HepG2 (cell line): ENCODE measurements at regions not wholly inside any gene's neighbourhood (a gene's known extent, or its start where the extent isn't known, plus 50 kb on each side); places are given as distances from the start of the nearest gene placed in this dataset.

Experiments used
- ATAC-seq: fragments of 200-7000 bp; cut with Tn5 transposase; 3 replicates; pipeline ENCODE4 v1.9.1; 2020; ENCODE audit warnings: mild to moderate bottlenecking, moderate library complexity
- BruUV-seq: library from RNA; stranded (reverse); fragments of 400-500 nt; replicated peaks from 2 replicates; lab custom pipeline; 2021; lab: Mats Ljungman, UMichigan
- CTCF ChIA-PET: fragments of 300-600 bp; formaldehyde crosslinking; extraction: SDS; loops from one replicate; lab custom pipeline; 2021; ENCODE audit warnings: low total read pairs, inconsistent platforms, low intra/inter-chr PET ratio; lab: Yijun Ruan, JAX
- POLR2A ChIA-PET: fragments of 350-600 bp; sonication (Branson Sonifier 250); formaldehyde crosslinking; loops from one replicate; lab custom pipeline; 2020; ENCODE audit warnings: antibody characterized with exemption, inconsistent platforms; lab: Yijun Ruan, JAX
- DNase-seq: peaks from one replicate; pipeline ENCODE4 v3.0.0-alpha.2; 2015; ENCODE audit warnings: low spot score
- FAIRE-seq: peaks from 3 replicates; lab custom pipeline; 2011; peaks lifted over from hg19 to GRCh38; lab: Jason Lieb, UNC
- H2AFZ ChIP-seq: one replicate; pipeline ENCODE4 v1.6.1; 2011; ENCODE audit warnings: low read length, inconsistent platforms
- H3K27ac ChIP-seq: fragments of 300-600 bp; 3 replicates; pipeline ENCODE4 v1.8.0; 2011; ENCODE audit warnings: mixed run types, mild to moderate bottlenecking, mixed read lengths, low read length, inconsistent platforms; ENCODE audit not compliant: insufficient read depth; ENCODE audit errors: extremely low read length
- H3K27me3 ChIP-seq, 2 experiments: fragments of 200-600 bp in 1 of 2; 2 replicates in 1 of 2; 3 replicates in 1 of 2; pipeline versions ENCODE4 v1.6.0 to v1.8.0; 2011; ENCODE audit warnings: low read length in 2 of 2, mild to moderate bottlenecking in 2 of 2, moderate library complexity in 2 of 2, inconsistent platforms in 1 of 2; ENCODE audit not compliant: insufficient read depth in 2 of 2, control insufficient read depth in 1 of 2
- H3K36me3 ChIP-seq, 2 experiments: fragments of 200-600 bp in 1 of 2; replicated peaks in 1 of 2; 2 replicates in 1 of 2; 3 replicates in 1 of 2; pipeline versions ENCODE4 v1.5.1 to v1.8.0; 2011; ENCODE audit warnings: low read length in 2 of 2, inconsistent platforms in 1 of 2; ENCODE audit not compliant: insufficient read depth in 2 of 2, control insufficient read depth in 1 of 2
- H3K4me1 ChIP-seq: 2 replicates; pipeline ENCODE4 v1.5.1; 2012; ENCODE audit warnings: low read length, inconsistent platforms; ENCODE audit not compliant: insufficient read depth
- H3K4me2 ChIP-seq: 2 replicates; pipeline ENCODE4 v1.6.0; 2011; ENCODE audit warnings: low read depth, low read length, inconsistent platforms
- H3K4me3 ChIP-seq, 3 experiments: fragments of 200-600 bp in 1 of 3; sonication (generic), shearing (Covaris generic) in 1 of 3; replicated peaks in 1 of 3; 2 replicates each; pipeline ENCODE4 v1.5.1; 2011 to 2016; ENCODE audit warnings: low read length in 3 of 3, inconsistent platforms in 2 of 3, low read depth in 2 of 3, mild to moderate bottlenecking in 2 of 3, control low read depth in 1 of 3, mixed read lengths in 1 of 3; ENCODE audit not compliant: insufficient read depth in 1 of 3
- H3K79me2 ChIP-seq: one replicate; pipeline ENCODE4 v1.6.1; 2011; ENCODE audit warnings: low read length, inconsistent platforms; ENCODE audit not compliant: insufficient read depth
- H3K9ac ChIP-seq: 2 replicates; pipeline ENCODE4 v1.6.0; 2011; ENCODE audit warnings: mild to moderate bottlenecking, low read depth, low read length, inconsistent platforms; ENCODE audit not compliant: insufficient read depth
- H3K9me3 ChIP-seq: 2 replicates; pipeline ENCODE4 v1.5.1; 2012; ENCODE audit warnings: mild to moderate bottlenecking, low read length
- H4K20me1 ChIP-seq: 2 replicates; pipeline ENCODE4 v1.6.0; 2011; ENCODE audit warnings: inconsistent platforms, mild to moderate bottlenecking, low read length, moderate library complexity; ENCODE audit not compliant: insufficient read depth
- ATF4 ChIP-seq, 2 experiments: fragments of 450-650 bp in 1 of 2; sonication (generic) in 1 of 2; formaldehyde crosslinking; IDR thresholded peaks; 2 replicates each; pipeline versions ENCODE4 v1.5.0 to v1.8.0; 2020 to 2022; ENCODE audit warnings: mild to moderate bottlenecking in 1 of 2, missing genetic modification reagents in 1 of 2
- CBX5 ChIP-seq: sonication (generic); formaldehyde crosslinking; IDR thresholded peaks from 2 replicates; pipeline ENCODE4 v1.4.0; 2020; ENCODE audit warnings: missing genetic modification reagents, borderline replicate concordance
- MIER3 ChIP-seq: IDR thresholded peaks from 2 replicates; pipeline ENCODE4 v1.6.1; 2016; ENCODE audit warnings: missing compliant biosample characterization, borderline replicate concordance
- MLXIP ChIP-seq: sonication (generic); formaldehyde crosslinking; IDR thresholded peaks from 2 replicates; pipeline ENCODE4 v1.9.0; 2021; ENCODE audit warnings: missing genetic modification reagents, borderline replicate concordance
- NR2F1 ChIP-seq, 2 experiments: fragments of 450-650 bp in 1 of 2; formaldehyde crosslinking in 1 of 2; IDR thresholded peaks; 2 replicates each; pipeline versions ENCODE4 v1.5.0 to v1.6.1; 2016 to 2020; ENCODE audit warnings: mild to moderate bottlenecking in 1 of 2, missing compliant biosample characterization in 1 of 2, missing genetic modification reagents in 1 of 2, moderate library complexity in 1 of 2
- ZNF234 ChIP-seq: sonication (generic); formaldehyde crosslinking; conservative IDR thresholded peaks from 2 replicates; pipeline ENCODE4 v1.5.1; 2020; ENCODE audit warnings: mild to moderate bottlenecking, missing genetic modification reagents
- ZNF619 ChIP-seq: sonication (generic); formaldehyde crosslinking; IDR thresholded peaks from 2 replicates; pipeline ENCODE4 v1.4.0; 2020; ENCODE audit warnings: mild to moderate bottlenecking, missing genetic modification reagents
- ZNF646 ChIP-seq: sonication (generic); formaldehyde crosslinking; IDR thresholded peaks from 2 replicates; pipeline ENCODE4 v1.9.0; 2021; ENCODE audit warnings: mild to moderate bottlenecking, missing genetic modification reagents
- ZNF749 ChIP-seq: sonication (generic); formaldehyde crosslinking; IDR thresholded peaks from 2 replicates; pipeline ENCODE4 v1.8.0; 2022; ENCODE audit warnings: mild to moderate bottlenecking, missing genetic modification reagents, moderate library complexity, borderline replicate concordance
- ZNF768 ChIP-seq: sonication (generic); formaldehyde crosslinking; IDR thresholded peaks from 2 replicates; pipeline ENCODE4 v1.4.0; 2020; ENCODE audit warnings: missing genetic modification reagents
- ZSCAN29 ChIP-seq: sonication (generic); formaldehyde crosslinking; conservative IDR thresholded peaks from 2 replicates; pipeline ENCODE4 v1.4.0; 2020; ENCODE audit warnings: mild to moderate bottlenecking, missing genetic modification reagents
- ZXDC ChIP-seq: sonication (generic); formaldehyde crosslinking; IDR thresholded peaks from 2 replicates; pipeline ENCODE4 v1.5.0; 2020; ENCODE audit warnings: mild to moderate bottlenecking, missing genetic modification reagents
- WGBS: methylation state at CpG from one replicate; pipeline ENCODE4 v1.1.6; 2017; ENCODE audit warnings: low lambda C conversion rate; 5-methylcytosine and 5-hydroxymethylcytosine counted together
- in situ Hi-C: cut with HindIII; loops from 2 replicates; pipeline ENCODE4 v1.10.0; 2017; ENCODE audit warnings: low pct_unique_long_range_greater_than_20kb; ENCODE audit not compliant: extremely low pct_ligation_motif_present
- intact Hi-C: fragments of 100-400 bp; cut with micrococcal nuclease; formaldehyde crosslinking; loops from one replicate; pipeline ENCODE4 v1.10.0; 2022; ENCODE audit not compliant: unreplicated experiment

- in situ Hi-C loops (no loop called here), intact Hi-C loops (no loop called here)
- CTCF ChIA-PET, result no interaction called here
- H3K27ac ChIP-seq, result no peak overlapping the region
- WGBS, result 0% methylated on average over 4 of the region's 4 CpGs
- H3K4me1 ChIP-seq, result no peaks in the 10 kb centered on the region
- no peak overlapping the region for H3K4me3 ChIP-seq
- POLR2A ChIA-PET, result no interaction called here
- no peak overlapping the region for H3K9ac ChIP-seq
- no TSS peak for BruUV-seq
- no peak for ATAC-seq
- H3K4me2 ChIP-seq, result no peak overlapping the region
- H4K20me1 ChIP-seq, result no peaks in the 10 kb centered on the region
- H3K36me3 ChIP-seq, result no peaks in the 10 kb centered on the region
- H2AFZ ChIP-seq, result no peak overlapping the region
- no peak for FAIRE-seq
- H3K9me3 ChIP-seq, result no peaks in the 10 kb centered on the region
- no peaks in the 10 kb centered on the region for H3K79me2 ChIP-seq
- DNase-seq, result no peak
- H3K27me3 ChIP-seq, result no peaks in the 10 kb centered on the region
- TF ChIP-seq MLXIP (CRISPR knock-in tag) (no peak), NR2F1 (CRISPR knock-in tag; IDR thresholded peaks at IDR 0.05) (no peak), CBX5 (CRISPR knock-in tag) (no peak), ZXDC (CRISPR knock-in tag) (no peak), ZNF646 (no peak), ZSCAN29 (CRISPR knock-in tag) (no peak), ZNF749 (no peak), ZNF768 (CRISPR knock-in tag) (no peak), ZNF234 (CRISPR knock-in tag) (no peak), ATF4 (CRISPR knock-in tag; IDR thresholded peaks at IDR 0.05) (no peak), ZNF619 (CRISPR knock-in tag) (no peak), MIER3 (no peak)
Measured at GRCh38 chr18:37637478-37637850, 71.9 kb upstream of the CELF4 start.
